ENCODE measurements at regions not wholly inside any gene's neighbourhood (a gene's known extent, or its start where the extent isn't known, plus 50 kb on each side); places are given as distances from the start of the nearest gene placed in this dataset.

DNA sequence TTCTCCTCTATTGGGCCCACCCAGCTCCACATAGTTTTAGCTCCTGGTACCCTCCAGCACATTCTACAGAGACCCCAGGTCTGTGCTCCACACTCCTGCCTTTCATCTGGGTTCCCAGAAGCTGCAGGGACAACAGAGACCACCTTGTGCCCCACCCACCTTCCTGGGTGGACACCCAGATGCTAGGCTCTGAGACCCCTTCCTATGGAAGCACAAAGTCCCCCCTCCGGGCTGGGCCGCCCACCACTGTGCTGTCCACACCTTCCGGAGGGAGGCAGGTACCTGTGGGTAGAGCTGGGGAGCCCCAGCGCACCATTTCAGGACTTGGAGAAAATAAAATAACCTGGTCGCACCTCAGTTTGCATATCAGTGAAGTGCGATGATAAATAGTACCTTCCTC is 224.9 kb upstream of the FOXF1 start:
- H3K4me3 ChIP-seq (ENCODE audit: low read length) = no peak overlapping the region
- H3K4me1 Mint-ChIP-seq = peaks cover 42% of the 10 kb centered on the region

DNA sequence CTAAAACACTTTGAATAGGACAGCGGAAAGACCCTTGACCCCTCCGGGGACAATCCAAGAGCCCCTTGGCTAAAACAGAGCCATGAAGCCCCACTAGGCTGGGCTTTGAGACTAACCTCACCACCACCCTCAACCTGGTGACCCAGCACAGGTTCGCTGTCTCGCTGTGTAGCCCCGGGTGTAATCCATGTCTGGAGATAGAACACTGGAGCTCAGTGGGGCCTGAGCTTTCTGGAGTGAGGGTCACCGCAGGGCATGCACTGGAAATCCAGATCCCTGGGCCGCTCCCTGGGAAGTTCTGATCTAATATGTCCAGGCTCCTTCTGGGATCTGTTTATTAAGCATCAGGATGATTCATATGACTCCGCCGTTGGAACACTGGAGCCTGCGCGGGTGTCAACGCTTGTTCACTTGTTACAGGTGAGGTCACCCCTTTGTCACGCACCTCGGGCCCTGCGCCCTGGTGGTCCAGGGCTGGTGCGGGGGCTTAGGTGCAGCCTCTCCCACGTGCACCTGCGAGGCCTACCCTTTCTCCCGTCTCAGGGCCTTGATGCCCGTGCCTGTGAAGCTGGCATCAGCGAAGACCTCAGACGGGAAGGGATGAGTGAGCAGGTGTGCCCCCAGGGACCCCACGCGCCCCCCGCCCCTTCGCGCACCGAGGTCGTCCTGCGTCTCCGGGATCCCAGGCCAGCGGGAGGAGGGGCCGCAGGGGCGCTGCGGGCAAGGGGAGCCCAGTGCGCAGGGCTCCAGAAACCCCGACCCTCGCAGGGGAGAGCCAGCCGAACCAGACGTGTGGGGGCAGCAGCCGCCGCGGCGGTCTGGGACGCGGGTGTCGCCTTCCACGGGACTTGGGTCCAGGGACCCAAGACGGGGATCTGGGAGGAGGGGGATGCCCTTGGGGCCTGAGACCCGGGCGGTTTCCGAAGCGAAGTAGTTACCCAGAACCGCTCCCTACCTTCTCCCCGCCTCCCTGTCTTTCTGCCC is 224.1 kb upstream of the FOXF1 start:
- no peaks in the 10 kb centered on the region for H3K9me3 ChIP-seq (ENCODE audit: control insufficient read depth, low read length)
- DNase-seq = no peak
- H3K27me3 ChIP-seq (ENCODE audit: control insufficient read depth, insufficient read depth, low read length, poor library complexity, severe bottlenecking) = peaks cover 94% of the 10 kb centered on the region
- peaks cover 5% of the 10 kb centered on the region for H3K4me1 ChIP-seq (ENCODE audit: control insufficient read depth, insufficient read depth, low read length)
- TF ChIP-seq CTCF (conservative IDR thresholded peaks at IDR 0.05) = no peak
- Mint-ChIP-seq H3K4me3 (peak overlapping the region; percentile 61), H3K4me1 (peaks cover 36% of the 10 kb centered on the region), H3K9me3 (no peaks in the 10 kb centered on the region), H3K27ac (no peak overlapping the region), H3K27me3 (ENCODE audit: insufficient read depth) (peaks cover 99% of the 10 kb centered on the region), H3K36me3 (ENCODE audit: low read depth) (no peaks in the 10 kb centered on the region)
- 9 to 12% methylated on average over 12 to 55 of the region's 55 CpGs for WGBS, 2 experiments (ENCODE audit: insufficient coverage in 1 of 2, insufficient read length in 1 of 2)
- no peaks in the 10 kb centered on the region for H3K36me3 ChIP-seq (ENCODE audit: control insufficient read depth, insufficient read depth, low read length)
- no peak overlapping the region for H3K9ac ChIP-seq (ENCODE audit: extremely low read depth, low read length, poor library complexity, severe bottlenecking)
- no peak overlapping the region for H3K27ac ChIP-seq (ENCODE audit: low read depth, low read length)
- peak overlapping the region; percentile 72 for H3K4me3 ChIP-seq (ENCODE audit: low read length)

More for the DNA sequence above, 224.9 kb upstream of the FOXF1 start:
- H3K27me3 ChIP-seq (ENCODE audit: control insufficient read depth, insufficient read depth, low read length, poor library complexity, severe bottlenecking) = peaks cover 86% of the 10 kb centered on the region
- H3K27me3 Mint-ChIP-seq (ENCODE audit: insufficient read depth) = peaks cover 98% of the 10 kb centered on the region
- TF ChIP-seq CTCF (conservative IDR thresholded peaks at IDR 0.05) = no peak
- no peaks in the 10 kb centered on the region for H3K9me3 Mint-ChIP-seq
- no peak overlapping the region for H3K4me3 Mint-ChIP-seq
- no peak overlapping the region for H3K9ac ChIP-seq (ENCODE audit: extremely low read depth, low read length, poor library complexity, severe bottlenecking)
- peaks cover 5% of the 10 kb centered on the region for H3K4me1 ChIP-seq (ENCODE audit: control insufficient read depth, insufficient read depth, low read length)
- 43 to 63% methylated on average over 6 of the region's 6 CpGs for WGBS, 2 experiments (ENCODE audit: insufficient coverage in 1 of 2, insufficient read length in 1 of 2)
- no peak for DNase-seq
- H3K36me3 Mint-ChIP-seq (ENCODE audit: low read depth) = no peaks in the 10 kb centered on the region
- no peak overlapping the region for H3K27ac Mint-ChIP-seq
- H3K27ac ChIP-seq (ENCODE audit: low read depth, low read length) = no peak overlapping the region
- H3K9me3 ChIP-seq (ENCODE audit: control insufficient read depth, low read length) = no peaks in the 10 kb centered on the region
- H3K36me3 ChIP-seq (ENCODE audit: control insufficient read depth, insufficient read depth, low read length) = no peaks in the 10 kb centered on the region

GRCh38 chr16:86286991-86287663 is 223.2 kb upstream of the FOXF1 start:
- H3K4me1 Mint-ChIP-seq = peaks cover 35% of the 10 kb centered on the region
- Histone ChIP-seq H3K36me3 (ENCODE audit: control insufficient read depth, insufficient read depth, low read length) (no peaks in the 10 kb centered on the region), H3K9ac (ENCODE audit: extremely low read depth, low read length, poor library complexity, severe bottlenecking) (no peak overlapping the region), H3K4me1 (ENCODE audit: control insufficient read depth, insufficient read depth, low read length) (peaks cover 5% of the 10 kb centered on the region), H3K4me3 (ENCODE audit: low read length) (peak overlapping the region; percentile 72), H3K27me3 (ENCODE audit: control insufficient read depth, insufficient read depth, low read length, poor library complexity, severe bottlenecking) (peaks cover 95% of the 10 kb centered on the region), H3K27ac (ENCODE audit: low read depth, low read length) (no peak overlapping the region), H3K9me3 (ENCODE audit: control insufficient read depth, low read length) (no peaks in the 10 kb centered on the region)
- 0% methylated on average over 21 to 49 of the region's 49 CpGs for WGBS, 2 experiments (ENCODE audit: insufficient coverage in 1 of 2, insufficient read length in 1 of 2)
- H3K27ac Mint-ChIP-seq = no peak overlapping the region
- peak overlapping the region; percentile 61 for H3K4me3 Mint-ChIP-seq
- peaks cover 99% of the 10 kb centered on the region for H3K27me3 Mint-ChIP-seq (ENCODE audit: insufficient read depth)
- peak; percentile 82 for DNase-seq
- H3K9me3 Mint-ChIP-seq = no peaks in the 10 kb centered on the region
- H3K36me3 Mint-ChIP-seq (ENCODE audit: low read depth) = no peaks in the 10 kb centered on the region
- no peak for TF ChIP-seq CTCF (conservative IDR thresholded peaks at IDR 0.05)

All from endodermal cell (in vitro differentiated cells).